Activated CD4-positive, alpha-beta T cell treated with anti-CD3 and anti-CD28 coated beads, Interleukin-2, amount 10 ng/mL, durations not matched to agents 24 days and 14 days (primary cell): ENCODE measurements at regions not wholly inside any gene's neighbourhood (a gene's known extent, or its start where the extent isn't known, plus 50 kb on each side); places are given as distances from the start of the nearest gene placed in this dataset.

ENCODE experiments used
- DNase-seq: peaks from one replicate; pipeline ENCODE4 v3.0.0; 2022
- H3K27ac Mint-ChIP-seq: one replicate; pipeline ENCODE4 v1.8.0; 2022; ENCODE audit warnings: mild to moderate bottlenecking, mixed read lengths
- H3K27me3 Mint-ChIP-seq: one replicate; pipeline ENCODE4 v1.8.0; 2022; ENCODE audit warnings: mixed read lengths
- H3K36me3 Mint-ChIP-seq: one replicate; pipeline ENCODE4 v1.8.0; 2022; ENCODE audit warnings: low read depth, mild to moderate bottlenecking, mixed read lengths
- H3K4me1 Mint-ChIP-seq: one replicate; pipeline ENCODE4 v1.8.0; 2021; ENCODE audit warnings: mixed read lengths
- H3K4me3 Mint-ChIP-seq: one replicate; pipeline ENCODE4 v1.8.0; 2022; ENCODE audit warnings: mild to moderate bottlenecking, moderate library complexity, mixed read lengths
- H3K9me3 Mint-ChIP-seq: one replicate; pipeline ENCODE4 v1.8.0; 2021; ENCODE audit warnings: mixed read lengths
- intact Hi-C: fragments of 100-400 bp; cut with micrococcal nuclease; formaldehyde crosslinking; loops from one replicate; pipeline ENCODE4 v1.15.1; 2023

DNA sequence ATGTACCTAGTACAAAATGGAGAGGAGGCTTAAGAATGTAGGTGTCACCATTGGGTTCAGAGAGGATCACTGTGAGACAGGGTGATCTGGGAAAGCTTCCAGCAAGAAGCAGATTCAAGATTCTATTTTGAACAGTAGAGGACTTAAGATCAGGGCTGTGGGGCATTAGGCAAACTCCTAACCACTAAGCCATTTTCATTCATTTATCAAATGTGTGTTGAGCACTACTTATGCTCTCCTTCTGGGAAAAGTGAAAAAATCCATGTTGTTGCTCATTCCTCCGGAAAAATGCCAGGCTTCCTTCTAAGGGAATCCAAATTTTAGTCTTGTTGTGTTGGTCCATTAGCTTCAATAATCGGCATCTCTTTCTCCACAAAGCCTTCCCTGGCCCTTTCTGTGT lies 163.4 kb downstream of the NUAK1 start:
- Mint-ChIP-seq H3K27me3 (no peaks in the 10 kb centered on the region), H3K9me3 (no peaks in the 10 kb centered on the region), H3K4me3 (no peak overlapping the region)

DNA sequence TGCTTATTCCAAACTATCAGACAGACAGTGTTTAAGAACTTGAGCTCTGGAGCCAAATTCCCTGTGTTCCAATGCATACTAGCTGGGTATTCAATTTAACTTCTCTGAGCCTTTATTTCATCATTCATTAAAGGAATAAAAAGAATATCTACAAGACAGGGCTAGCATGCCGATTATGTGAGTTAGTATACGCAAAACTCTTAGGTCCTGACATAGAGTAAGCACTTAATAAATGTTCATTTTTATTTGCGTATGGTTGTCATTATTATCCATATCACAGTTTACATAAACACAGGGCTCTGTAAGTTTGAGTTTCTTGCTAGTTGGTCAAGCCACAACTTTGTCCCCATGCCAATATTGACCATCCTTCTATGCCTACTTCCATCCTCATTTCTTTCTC lies 161.5 kb downstream of the NUAK1 start:
- no peak for DNase-seq
- intact Hi-C loops = no loop called here
- no peaks in the 10 kb centered on the region for H3K27me3 Mint-ChIP-seq
- H3K9me3 Mint-ChIP-seq = no peaks in the 10 kb centered on the region
- no peaks in the 10 kb centered on the region for H3K4me1 Mint-ChIP-seq
- H3K36me3 Mint-ChIP-seq = no peaks in the 10 kb centered on the region
- no peak overlapping the region for H3K27ac Mint-ChIP-seq
- H3K4me3 Mint-ChIP-seq = no peak overlapping the region

More for the DNA sequence above, 163.4 kb downstream of the NUAK1 start:
- no peak for DNase-seq
- no peaks in the 10 kb centered on the region for H3K36me3 Mint-ChIP-seq
- intact Hi-C loops = no loop called here
- H3K4me1 Mint-ChIP-seq = no peaks in the 10 kb centered on the region
- no peak overlapping the region for H3K27ac Mint-ChIP-seq

DNA sequence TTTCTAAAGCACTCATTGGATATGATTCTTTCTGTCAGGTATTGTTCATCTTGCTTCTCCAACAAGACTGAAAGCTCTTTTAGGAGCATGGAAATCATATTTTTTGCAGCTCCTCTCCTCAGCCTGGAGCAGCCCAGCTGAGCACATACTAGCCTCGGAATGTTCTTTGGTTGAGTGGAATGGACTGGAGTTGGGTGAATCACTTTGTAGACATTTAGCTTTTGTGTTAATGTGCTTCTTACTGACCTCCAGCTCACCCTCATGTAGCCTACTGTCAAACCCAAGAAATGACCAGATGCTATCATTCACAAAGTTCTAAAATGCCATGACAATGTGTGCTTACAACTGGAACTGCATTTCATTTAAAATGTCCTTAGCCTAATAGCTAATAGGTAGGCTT lies 161.1 kb downstream of the NUAK1 start:
- H3K27ac Mint-ChIP-seq = no peak overlapping the region

DNA sequence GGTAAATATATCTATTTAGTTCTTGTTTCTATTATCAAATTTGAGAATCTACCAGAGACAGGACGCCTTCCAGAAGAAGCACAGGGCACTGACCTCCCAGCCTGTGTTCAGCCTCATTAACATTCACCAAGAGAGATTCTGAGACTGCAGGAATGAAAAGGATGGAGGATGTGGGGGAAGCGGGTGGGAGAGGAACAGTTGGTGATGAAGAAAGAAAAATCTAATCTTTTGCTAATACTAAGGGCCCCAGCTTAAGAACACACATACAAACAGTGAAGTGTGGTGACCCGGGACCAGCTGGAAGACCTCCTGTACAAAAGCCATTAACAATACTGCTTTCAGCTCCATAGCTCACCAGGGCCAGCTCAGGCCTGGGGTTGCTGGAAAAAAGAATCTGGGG lies 160.5 kb downstream of the NUAK1 start:
- Mint-ChIP-seq H3K36me3 (no peaks in the 10 kb centered on the region), H3K9me3 (no peaks in the 10 kb centered on the region), H3K4me1 (no peaks in the 10 kb centered on the region), H3K27me3 (no peaks in the 10 kb centered on the region), H3K4me3 (no peak overlapping the region), H3K27ac (no peak overlapping the region)
- intact Hi-C loops = no loop called here
- no peak for DNase-seq

More for the DNA sequence above, 161.1 kb downstream of the NUAK1 start:
- Mint-ChIP-seq H3K36me3 (no peaks in the 10 kb centered on the region), H3K4me3 (no peak overlapping the region), H3K9me3 (no peaks in the 10 kb centered on the region), H3K27me3 (no peaks in the 10 kb centered on the region), H3K4me1 (no peaks in the 10 kb centered on the region)
- no peak for DNase-seq
- intact Hi-C loops = no loop called here

DNA sequence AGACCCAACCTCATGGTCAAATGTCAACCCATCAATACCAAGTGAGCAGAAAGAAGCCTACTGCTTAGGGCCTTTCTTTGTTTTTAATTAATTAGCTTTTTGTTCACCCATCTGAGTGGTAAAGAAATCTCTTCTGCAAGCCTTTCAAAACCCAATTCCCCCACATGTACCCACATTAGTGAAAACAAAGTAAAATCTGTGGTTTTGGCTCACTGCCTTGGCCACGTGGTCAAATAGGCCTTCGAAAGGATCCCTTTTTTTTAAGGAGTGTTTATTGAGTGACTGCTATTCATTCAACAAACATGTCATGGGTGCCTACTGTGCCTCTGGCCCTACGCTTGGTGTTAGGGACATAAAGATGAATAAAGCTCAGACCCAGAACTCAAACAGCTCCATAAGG lies 160.1 kb downstream of the NUAK1 start:
- no peaks in the 10 kb centered on the region for H3K4me1 Mint-ChIP-seq
- H3K27ac Mint-ChIP-seq = no peak overlapping the region
- no peaks in the 10 kb centered on the region for H3K9me3 Mint-ChIP-seq
- H3K27me3 Mint-ChIP-seq = no peaks in the 10 kb centered on the region
- DNase-seq = no peak
- intact Hi-C loops = no loop called here
- H3K4me3 Mint-ChIP-seq = no peak overlapping the region
- H3K36me3 Mint-ChIP-seq = no peaks in the 10 kb centered on the region

DNA sequence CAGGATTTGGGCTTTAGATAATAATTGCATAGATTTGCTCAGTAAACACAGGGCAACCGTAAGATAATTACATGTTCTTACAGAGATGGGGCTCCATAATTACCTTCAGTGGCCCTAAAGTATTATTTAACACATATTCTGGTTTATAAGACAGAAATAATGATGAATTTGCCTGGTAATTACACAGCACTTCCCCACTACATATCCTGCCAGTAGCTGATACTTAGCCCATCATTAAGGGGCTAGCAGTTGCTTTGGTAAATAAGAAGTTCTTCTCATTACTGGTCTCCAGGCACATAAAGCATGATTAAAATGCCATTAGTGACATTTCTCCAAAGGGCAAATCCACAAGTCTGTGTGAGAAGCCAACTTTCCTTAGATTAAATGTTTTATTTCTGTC lies 158.7 kb downstream of the NUAK1 start:
- no peaks in the 10 kb centered on the region for H3K27me3 Mint-ChIP-seq
- no peaks in the 10 kb centered on the region for H3K36me3 Mint-ChIP-seq
- H3K27ac Mint-ChIP-seq = no peak overlapping the region
- intact Hi-C loops = no loop called here
- DNase-seq = no peak
- H3K4me3 Mint-ChIP-seq = no peak overlapping the region
- no peaks in the 10 kb centered on the region for H3K9me3 Mint-ChIP-seq
- no peaks in the 10 kb centered on the region for H3K4me1 Mint-ChIP-seq

DNA sequence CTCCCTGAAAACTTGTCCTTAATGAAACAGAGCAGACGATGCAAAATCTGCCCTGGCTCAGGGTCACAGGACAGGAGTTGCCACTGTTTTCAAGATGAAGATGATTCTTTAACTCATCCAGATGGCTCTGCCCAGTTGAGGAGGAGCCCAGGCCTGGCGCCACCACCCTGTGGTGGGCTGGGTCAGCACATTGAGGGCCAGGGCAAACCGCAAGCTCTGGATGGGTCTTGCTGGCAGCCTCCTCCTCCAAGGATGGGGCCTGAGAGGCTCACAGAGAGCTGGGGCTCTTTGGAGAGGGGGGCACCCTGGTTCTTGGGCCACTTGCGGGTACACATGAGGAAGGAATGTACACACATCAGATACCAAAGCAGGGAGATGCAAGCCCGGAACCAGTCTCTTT lies 158.2 kb downstream of the NUAK1 start:
- Mint-ChIP-seq H3K9me3 (no peaks in the 10 kb centered on the region), H3K4me1 (no peaks in the 10 kb centered on the region), H3K27me3 (no peaks in the 10 kb centered on the region), H3K27ac (no peak overlapping the region), H3K36me3 (no peaks in the 10 kb centered on the region), H3K4me3 (no peak overlapping the region)
- intact Hi-C loops = no loop called here
- DNase-seq = no peak

DNA sequence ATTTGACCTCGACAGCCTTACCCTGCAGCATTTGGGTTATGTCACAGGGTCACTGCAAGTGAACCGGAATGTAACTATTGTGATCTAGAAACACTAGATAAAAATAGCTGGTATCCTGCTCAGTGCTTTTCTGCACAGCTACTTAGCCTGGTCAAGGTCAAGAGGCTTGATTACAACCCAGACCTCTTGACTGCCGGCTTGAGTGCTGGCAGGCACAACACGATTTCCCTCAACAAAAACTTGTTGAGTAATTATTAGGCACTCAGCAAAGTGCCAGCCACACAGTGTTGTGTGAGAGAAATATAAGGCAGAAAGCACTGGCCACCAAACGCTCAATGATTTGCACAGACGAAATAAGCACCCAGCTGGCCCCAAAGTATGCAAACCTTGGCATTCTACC lies 156.7 kb downstream of the NUAK1 start:
- no peak overlapping the region for H3K27ac Mint-ChIP-seq
- intact Hi-C loops = no loop called here
- no peaks in the 10 kb centered on the region for H3K36me3 Mint-ChIP-seq
- DNase-seq = no peak
- no peaks in the 10 kb centered on the region for H3K9me3 Mint-ChIP-seq
- no peak overlapping the region for H3K4me3 Mint-ChIP-seq
- H3K4me1 Mint-ChIP-seq = no peaks in the 10 kb centered on the region
- H3K27me3 Mint-ChIP-seq = no peaks in the 10 kb centered on the region

DNA sequence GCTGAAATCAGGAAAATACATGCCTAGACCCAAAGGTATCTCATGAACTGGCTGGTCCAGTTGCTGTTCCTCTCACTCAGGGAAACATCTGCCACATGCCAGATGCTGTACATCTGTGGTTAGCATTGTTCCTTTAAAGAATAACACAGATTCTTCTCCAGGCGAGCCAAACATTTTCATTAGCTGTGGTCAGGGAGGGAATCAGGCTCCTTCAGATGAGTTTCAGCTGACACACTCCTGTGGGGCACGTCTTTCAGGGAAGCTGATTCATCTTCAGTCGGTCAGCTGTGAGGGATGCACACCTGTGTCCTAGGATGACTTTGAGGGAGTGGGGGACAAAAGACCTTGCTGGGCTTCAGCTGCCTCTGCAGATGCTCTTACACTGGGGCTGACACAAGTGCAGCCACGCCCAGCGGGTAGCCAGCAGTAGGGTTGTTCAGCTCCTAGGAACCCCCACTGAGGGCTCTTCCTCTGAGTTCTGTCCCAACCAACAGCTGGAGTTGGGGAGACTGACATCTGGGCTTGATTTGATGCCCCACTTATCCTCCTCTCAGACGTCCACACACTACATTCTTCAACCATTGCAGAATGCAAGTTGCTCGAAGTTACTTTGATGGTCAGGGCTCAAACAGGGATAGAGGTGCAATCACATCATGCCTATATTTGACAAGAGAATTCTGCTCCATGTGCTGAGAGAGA lies 155.0 kb downstream of the NUAK1 start:
- H3K27me3 Mint-ChIP-seq = no peaks in the 10 kb centered on the region
- H3K27ac Mint-ChIP-seq = no peak overlapping the region
- intact Hi-C loops = no loop called here
- no peaks in the 10 kb centered on the region for H3K36me3 Mint-ChIP-seq
- DNase-seq = no peak
- H3K9me3 Mint-ChIP-seq = no peaks in the 10 kb centered on the region
- H3K4me1 Mint-ChIP-seq = no peaks in the 10 kb centered on the region
- no peak overlapping the region for H3K4me3 Mint-ChIP-seq

DNA sequence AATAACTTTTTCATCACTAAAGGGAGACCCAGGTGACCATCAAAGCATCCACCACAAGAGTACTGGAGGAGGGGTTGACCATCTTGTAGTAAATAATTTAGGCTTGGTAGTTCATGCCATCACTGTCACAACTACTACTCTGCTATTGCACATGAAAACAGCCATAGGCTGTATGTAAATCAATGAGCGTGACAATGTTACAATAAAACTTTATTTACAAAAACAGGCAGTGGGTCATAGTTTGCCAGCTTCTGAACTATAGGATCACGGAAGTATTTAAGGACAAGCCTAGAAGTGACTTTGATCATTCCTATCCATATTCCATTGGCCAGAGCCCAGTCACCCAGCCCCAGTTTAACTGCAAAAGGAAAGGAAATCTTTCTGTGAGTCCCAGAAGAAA lies 153.4 kb downstream of the NUAK1 start:
- Mint-ChIP-seq H3K36me3 (no peaks in the 10 kb centered on the region), H3K4me1 (no peaks in the 10 kb centered on the region), H3K27me3 (no peaks in the 10 kb centered on the region), H3K27ac (no peak overlapping the region), H3K4me3 (no peak overlapping the region), H3K9me3 (no peaks in the 10 kb centered on the region)
- no peak for DNase-seq
- intact Hi-C loops = no loop called here

DNA sequence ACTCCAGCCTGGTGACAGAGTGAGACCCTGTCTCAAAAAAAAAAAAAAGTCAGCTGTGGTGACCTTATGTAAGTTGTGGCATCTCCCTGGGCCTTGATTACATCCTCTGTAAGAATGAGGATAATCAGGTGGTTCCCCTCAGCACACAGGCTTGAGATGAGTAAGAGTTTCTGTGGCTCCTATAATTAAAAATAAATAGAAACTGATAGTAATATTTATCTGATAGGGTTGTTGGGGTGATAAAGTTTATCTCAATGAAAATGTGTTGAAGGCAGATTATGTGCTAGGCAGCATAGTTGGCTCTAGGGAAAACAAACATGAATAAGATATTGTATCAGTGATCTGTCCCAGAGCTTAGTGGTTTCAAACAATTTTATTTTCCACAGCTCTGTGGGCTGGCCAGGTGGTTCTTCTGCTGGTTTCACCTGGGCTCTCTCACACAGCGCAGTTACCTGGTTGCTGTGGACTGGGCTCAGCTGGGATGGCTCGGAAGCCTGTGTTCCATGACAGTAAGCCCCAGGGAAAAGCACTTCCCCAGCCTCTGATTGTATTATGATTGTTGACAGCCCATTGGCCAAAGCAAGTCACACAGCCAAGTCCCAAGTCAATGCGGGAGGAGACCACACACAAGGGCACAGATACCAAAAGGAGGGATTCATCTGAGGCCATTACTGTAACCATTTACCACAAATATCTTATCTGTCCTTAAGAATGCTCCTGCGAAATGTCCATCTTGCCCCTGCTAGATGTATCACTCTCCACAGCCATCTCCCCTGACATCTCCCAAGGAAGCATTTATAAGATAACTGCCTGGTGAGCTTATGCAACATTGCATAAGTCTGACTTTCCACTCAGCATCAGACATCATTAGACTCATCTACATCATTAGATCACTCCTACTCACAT lies 151.7 kb downstream of the NUAK1 start:
- H3K27me3 Mint-ChIP-seq = no peaks in the 10 kb centered on the region
- DNase-seq = no peak
- no peaks in the 10 kb centered on the region for H3K36me3 Mint-ChIP-seq
- no peaks in the 10 kb centered on the region for H3K9me3 Mint-ChIP-seq
- intact Hi-C loops = no loop called here
- no peak overlapping the region for H3K27ac Mint-ChIP-seq
- no peaks in the 10 kb centered on the region for H3K4me1 Mint-ChIP-seq
- H3K4me3 Mint-ChIP-seq = no peak overlapping the region

DNA sequence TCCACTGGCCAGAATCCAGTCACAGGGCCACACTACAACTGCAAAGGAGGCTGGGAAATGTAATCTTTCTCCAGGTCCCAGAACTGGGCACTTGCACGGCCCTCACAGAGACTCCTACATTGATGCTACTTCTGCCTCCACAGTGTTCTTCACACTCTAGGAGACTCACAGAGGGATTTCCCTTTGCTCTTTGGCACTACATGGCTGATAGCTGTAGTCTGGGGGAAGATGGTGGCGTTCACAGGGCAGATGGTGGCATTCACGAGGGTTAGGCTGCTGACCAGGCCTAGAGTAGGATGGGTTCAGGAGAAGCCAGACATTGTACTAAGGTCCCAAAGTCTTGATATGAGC lies 151.1 kb downstream of the NUAK1 start:
- Mint-ChIP-seq H3K4me3 (no peak overlapping the region), H3K27me3 (peaks cover 4% of the 10 kb centered on the region), H3K4me1 (no peaks in the 10 kb centered on the region), H3K27ac (no peak overlapping the region), H3K36me3 (no peaks in the 10 kb centered on the region), H3K9me3 (peaks cover 3% of the 10 kb centered on the region)
- intact Hi-C loops = no loop called here
- DNase-seq = no peak

DNA sequence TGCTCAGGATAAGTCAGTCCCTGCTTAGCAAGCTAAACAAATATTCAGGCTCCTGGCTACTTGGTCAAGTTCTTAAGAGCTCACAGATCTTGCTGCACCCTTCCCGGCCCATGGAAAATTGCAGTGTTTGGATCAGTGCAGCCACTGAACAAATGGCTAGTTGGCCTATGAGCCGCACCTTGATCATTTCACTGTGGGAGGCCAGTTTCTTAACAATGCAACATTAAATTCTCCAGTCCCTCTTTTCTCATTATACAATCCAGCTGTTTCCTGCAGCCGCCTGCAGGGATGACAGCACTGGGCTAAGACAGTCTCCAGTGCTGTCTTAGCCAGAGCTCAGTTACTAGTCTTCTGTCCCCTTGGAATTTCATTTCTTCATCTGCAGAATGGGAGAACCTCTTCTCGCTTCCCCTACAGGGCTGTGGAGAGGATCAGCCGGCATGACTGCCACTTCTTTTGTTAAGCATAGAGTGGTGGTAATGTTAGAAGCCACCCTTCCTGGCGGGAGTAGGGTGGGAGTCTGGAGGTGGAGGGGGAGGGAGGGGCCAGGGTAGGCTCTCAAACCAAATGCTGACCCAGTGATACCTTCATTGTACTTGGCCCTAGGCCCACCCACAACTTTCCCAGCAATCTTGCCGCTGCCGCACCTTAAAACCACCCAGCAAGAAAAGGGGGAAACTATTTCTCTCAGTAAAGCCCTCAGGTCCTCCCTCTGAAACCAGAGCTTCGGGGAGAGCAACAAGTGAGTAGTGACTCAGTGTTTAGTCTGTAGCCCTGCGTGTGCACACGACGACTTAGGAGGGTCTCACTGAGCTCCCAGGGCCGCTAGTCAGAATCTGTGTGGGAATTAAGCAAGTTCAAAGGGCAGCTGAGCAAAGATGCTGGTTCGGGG lies 145.7 kb downstream of the NUAK1 start:
- peaks cover 6% of the 10 kb centered on the region for H3K27me3 Mint-ChIP-seq
- no peak overlapping the region for H3K4me3 Mint-ChIP-seq
- peaks cover 3% of the 10 kb centered on the region for H3K9me3 Mint-ChIP-seq
- intact Hi-C loops = no loop called here
- no peak overlapping the region for H3K27ac Mint-ChIP-seq
- DNase-seq = no peak
- no peaks in the 10 kb centered on the region for H3K36me3 Mint-ChIP-seq
- H3K4me1 Mint-ChIP-seq = no peaks in the 10 kb centered on the region
